Calu3 (cell line): ENCODE measurements at regions not wholly inside any gene's neighbourhood (a gene's known extent, or its start where the extent isn't known, plus 50 kb on each side); places are given as distances from the start of the nearest gene placed in this dataset.

ENCODE experiments used
- BruUV-seq: library from RNA; stranded (reverse); fragments of 400-500 nt; replicated peaks from 2 replicates; lab custom pipeline; 2021; lab: Mats Ljungman, UMichigan
- CTCF ChIA-PET: fragments of 300-600 bp; sonication (Branson Sonifier 250); formaldehyde crosslinking; loops from one replicate; lab custom pipeline; 2022; ENCODE audit warnings: antibody characterized with exemption; lab: Charles Lee
- DNase-seq: peaks from one replicate; pipeline ENCODE4 v3.0.0; 2022
- H3K27ac Mint-ChIP-seq: one replicate; pipeline ENCODE4 v1.8.0; 2022; ENCODE audit warnings: mixed read lengths; ENCODE audit not compliant: unreplicated experiment
- H3K27me3 Mint-ChIP-seq: one replicate; pipeline ENCODE4 v1.8.0; 2022; ENCODE audit warnings: mixed read lengths; ENCODE audit not compliant: unreplicated experiment
- H3K36me3 Mint-ChIP-seq: one replicate; pipeline ENCODE4 v1.8.0; 2022; ENCODE audit warnings: mild to moderate bottlenecking, moderate library complexity, mixed read lengths; ENCODE audit not compliant: insufficient read depth, unreplicated experiment
- H3K4me1 Mint-ChIP-seq: one replicate; pipeline ENCODE4 v1.8.0; 2022; ENCODE audit warnings: mild to moderate bottlenecking, low read depth, mixed read lengths; ENCODE audit not compliant: unreplicated experiment
- H3K4me3 Mint-ChIP-seq: one replicate; pipeline ENCODE4 v1.8.0; 2022; ENCODE audit warnings: mild to moderate bottlenecking, low read depth, moderate library complexity, mixed read lengths; ENCODE audit not compliant: unreplicated experiment
- H3K9me3 Mint-ChIP-seq: one replicate; pipeline ENCODE4 v1.8.0; 2022; ENCODE audit warnings: low read depth, mixed read lengths; ENCODE audit not compliant: unreplicated experiment
- CTCF ChIP-seq: fragments of 200-600 bp; IDR thresholded peaks from one replicate; pipeline ENCODE4 v1.8.0; 2022; ENCODE audit warnings: antibody characterized with exemption; ENCODE audit not compliant: unreplicated experiment
- intact Hi-C: fragments of 100-400 bp; cut with micrococcal nuclease; formaldehyde crosslinking; loops from one replicate; pipeline ENCODE4 v1.10.0; 2022; ENCODE audit not compliant: unreplicated experiment

- CTCF ChIA-PET = no interaction called here
- H3K9me3 Mint-ChIP-seq = no peaks in the 10 kb centered on the region
- intact Hi-C loops = no loop called here
Observed at GRCh38 chr7:67614843-67615242, 618.2 kb downstream of the TYW1 start.

GRCh38 chr7:67616517-67616916 is 619.9 kb downstream of the TYW1 start:
- intact Hi-C loops = no loop called here
- Mint-ChIP-seq H3K4me3 (no peak overlapping the region), H3K36me3 (no peaks in the 10 kb centered on the region), H3K4me1 (no peaks in the 10 kb centered on the region), H3K9me3 (no peaks in the 10 kb centered on the region), H3K27me3 (no peaks in the 10 kb centered on the region), H3K27ac (no peak overlapping the region)
- no peak for DNase-seq
- CTCF ChIA-PET = no interaction called here
- TF ChIP-seq CTCF = no peak
- no TSS peak for BruUV-seq

More at GRCh38 chr7:67614843-67615242, 618.2 kb downstream of the TYW1 start:
- no peak for TF ChIP-seq CTCF
- Mint-ChIP-seq H3K27ac (no peak overlapping the region), H3K36me3 (no peaks in the 10 kb centered on the region), H3K4me3 (no peak overlapping the region), H3K27me3 (no peaks in the 10 kb centered on the region), H3K4me1 (no peaks in the 10 kb centered on the region)
- DNase-seq = no peak
- BruUV-seq = no TSS peak

- Mint-ChIP-seq H3K27me3 (no peaks in the 10 kb centered on the region), H3K36me3 (no peaks in the 10 kb centered on the region), H3K4me1 (no peaks in the 10 kb centered on the region), H3K9me3 (no peaks in the 10 kb centered on the region), H3K27ac (no peak overlapping the region), H3K4me3 (no peak overlapping the region)
- DNase-seq = no peak
- intact Hi-C loops = no loop called here
- TF ChIP-seq CTCF = no peak
- CTCF ChIA-PET = no interaction called here
- BruUV-seq = no TSS peak
Observed at GRCh38 chr7:67618556-67619162, 622.0 kb downstream of the TYW1 start.

- Mint-ChIP-seq H3K36me3 (no peaks in the 10 kb centered on the region), H3K4me3 (no peak overlapping the region), H3K27me3 (no peaks in the 10 kb centered on the region), H3K9me3 (no peaks in the 10 kb centered on the region), H3K4me1 (no peaks in the 10 kb centered on the region), H3K27ac (no peak overlapping the region)
- no TSS peak for BruUV-seq
- no peak for TF ChIP-seq CTCF
- DNase-seq = no peak
- CTCF ChIA-PET = no interaction called here
- intact Hi-C loops = no loop called here
Observed at GRCh38 chr7:67619175-67619574, 622.5 kb downstream of the TYW1 start.
